ENCODE measurements at regions not wholly inside any gene's neighbourhood (a gene's known extent, or its start where the extent isn't known, plus 50 kb on each side); places are given as distances from the start of the nearest gene placed in this dataset.

- Histone ChIP-seq H3K4me1 (ENCODE audit: control insufficient read depth, insufficient read depth, low read length) (no peaks in the 10 kb centered on the region), H3K27me3 (ENCODE audit: control insufficient read depth, insufficient read depth, low read length, poor library complexity, severe bottlenecking) (no peaks in the 10 kb centered on the region), H3K36me3 (ENCODE audit: control insufficient read depth, insufficient read depth, low read length) (no peaks in the 10 kb centered on the region), H3K27ac (ENCODE audit: insufficient read depth, low read depth, low read length, poor library complexity, severe bottlenecking) (no peak overlapping the region), H3K4me3 (ENCODE audit: insufficient read depth, low read depth, low read length) (no peak overlapping the region), H3K9me3 (ENCODE audit: control insufficient read depth, low read length) (no peaks in the 10 kb centered on the region)
- 84 to 85% methylated on average over 5 of the region's 5 CpGs for WGBS, 2 experiments
These were observed 62.3 kb upstream of the KCNA3 start for GRCh38 chr1:110736900-110737605.

GRCh38 chr1:110734133-110734680 lies 59.5 kb upstream of the KCNA3 start:
- Histone ChIP-seq H3K9me3 (ENCODE audit: control insufficient read depth, low read length) (no peaks in the 10 kb centered on the region), H3K4me1 (ENCODE audit: control insufficient read depth, insufficient read depth, low read length) (no peaks in the 10 kb centered on the region), H3K4me3 (ENCODE audit: insufficient read depth, low read depth, low read length) (no peak overlapping the region), H3K27ac (ENCODE audit: insufficient read depth, low read depth, low read length, poor library complexity, severe bottlenecking) (no peak overlapping the region), H3K36me3 (ENCODE audit: control insufficient read depth, insufficient read depth, low read length) (no peaks in the 10 kb centered on the region), H3K27me3 (ENCODE audit: control insufficient read depth, insufficient read depth, low read length, poor library complexity, severe bottlenecking) (no peaks in the 10 kb centered on the region)
- WGBS, 2 experiments: 77 to 81% methylated on average over 5 of the region's 5 CpGs

- Histone ChIP-seq H3K27me3 (ENCODE audit: control insufficient read depth, insufficient read depth, low read length, poor library complexity, severe bottlenecking) (no peaks in the 10 kb centered on the region), H3K4me3 (ENCODE audit: insufficient read depth, low read depth, low read length) (no peak overlapping the region), H3K9me3 (ENCODE audit: control insufficient read depth, low read length) (no peaks in the 10 kb centered on the region), H3K27ac (ENCODE audit: insufficient read depth, low read depth, low read length, poor library complexity, severe bottlenecking) (no peak overlapping the region), H3K36me3 (ENCODE audit: control insufficient read depth, insufficient read depth, low read length) (no peaks in the 10 kb centered on the region), H3K4me1 (ENCODE audit: control insufficient read depth, insufficient read depth, low read length) (no peaks in the 10 kb centered on the region)
- 82 to 89% methylated on average over 5 of the region's 5 CpGs for WGBS, 2 experiments
These were observed 56.8 kb upstream of the KCNA3 start for GRCh38 chr1:110731529-110731928.

- Histone ChIP-seq H3K36me3 (ENCODE audit: control insufficient read depth, insufficient read depth, low read length) (no peaks in the 10 kb centered on the region), H3K27me3 (ENCODE audit: control insufficient read depth, insufficient read depth, low read length, poor library complexity, severe bottlenecking) (no peaks in the 10 kb centered on the region)
- 84 to 89% methylated on average over 4 of the region's 4 CpGs for WGBS, 2 experiments
These were observed 53.8 kb upstream of the KCNA3 start for GRCh38 chr1:110728388-110729001.

GRCh38 chr1:110727246-110727645 lies 52.5 kb upstream of the KCNA3 start:
- no peak overlapping the region for H3K27ac ChIP-seq (ENCODE audit: insufficient read depth, low read depth, low read length, poor library complexity, severe bottlenecking)
- no peaks in the 10 kb centered on the region for H3K4me1 ChIP-seq (ENCODE audit: control insufficient read depth, insufficient read depth, low read length)
- 84 to 88% methylated on average over 3 of the region's 3 CpGs for WGBS, 2 experiments
- H3K9me3 ChIP-seq (ENCODE audit: control insufficient read depth, low read length): no peaks in the 10 kb centered on the region
- H3K4me3 ChIP-seq (ENCODE audit: insufficient read depth, low read depth, low read length): no peak overlapping the region
- H3K36me3 ChIP-seq (ENCODE audit: control insufficient read depth, insufficient read depth, low read length): no peaks in the 10 kb centered on the region
- no peaks in the 10 kb centered on the region for H3K27me3 ChIP-seq (ENCODE audit: control insufficient read depth, insufficient read depth, low read length, poor library complexity, severe bottlenecking)

More at GRCh38 chr1:110728388-110729001, 53.8 kb upstream of the KCNA3 start:
- Histone ChIP-seq H3K4me1 (ENCODE audit: control insufficient read depth, insufficient read depth, low read length) (no peaks in the 10 kb centered on the region), H3K9me3 (ENCODE audit: control insufficient read depth, low read length) (no peaks in the 10 kb centered on the region), H3K4me3 (ENCODE audit: insufficient read depth, low read depth, low read length) (no peak overlapping the region), H3K27ac (ENCODE audit: insufficient read depth, low read depth, low read length, poor library complexity, severe bottlenecking) (no peak overlapping the region)

GRCh38 chr1:110726755-110727154 lies 52.0 kb upstream of the KCNA3 start:
- H3K9me3 ChIP-seq (ENCODE audit: control insufficient read depth, low read length): no peaks in the 10 kb centered on the region
- H3K4me1 ChIP-seq (ENCODE audit: control insufficient read depth, insufficient read depth, low read length): no peaks in the 10 kb centered on the region
- no peaks in the 10 kb centered on the region for H3K36me3 ChIP-seq (ENCODE audit: control insufficient read depth, insufficient read depth, low read length)
- no peaks in the 10 kb centered on the region for H3K27me3 ChIP-seq (ENCODE audit: control insufficient read depth, insufficient read depth, low read length, poor library complexity, severe bottlenecking)
- no peak overlapping the region for H3K27ac ChIP-seq (ENCODE audit: insufficient read depth, low read depth, low read length, poor library complexity, severe bottlenecking)
- H3K4me3 ChIP-seq (ENCODE audit: insufficient read depth, low read depth, low read length): no peak overlapping the region
